Smooth muscle cell (in vitro differentiated cells): ENCODE measurements at regions not wholly inside any gene's neighbourhood (a gene's known extent, or its start where the extent isn't known, plus 50 kb on each side); places are given as distances from the start of the nearest gene placed in this dataset.
"Not testable (repeated sequence)": the region's sequence is repeated elsewhere in the genome, so short reads cannot be mapped to it uniquely, and the experiment has no call there.

ENCODE experiments used
- DNase-seq: peaks from one replicate; lab custom pipeline; 2025; ENCODE audit not compliant: unreplicated experiment; lab: John Stamatoyannopoulos, UW
- H2AFZ ChIP-seq: fragments of 200-600 bp; sonication (generic); 2 replicates; pipeline ENCODE4 v1.6.0; 2016; ENCODE audit warnings: antibody characterized with exemption, low read depth, mild to moderate bottlenecking
- H3F3A ChIP-seq: fragments of 200-600 bp; sonication (generic); 2 replicates; pipeline ENCODE4 v1.6.0; 2017; ENCODE audit warnings: antibody characterized with exemption, low read depth
- H3K27ac ChIP-seq: fragments of 200-600 bp; sonication (generic); 2 replicates; pipeline ENCODE4 v1.5.1; 2016; ENCODE audit warnings: low read depth, mild to moderate bottlenecking
- H3K27me3 ChIP-seq: fragments of 200-600 bp; sonication (generic); 2 replicates; pipeline ENCODE4 v1.6.1; 2016; ENCODE audit warnings: low read depth, mild to moderate bottlenecking
- H3K36me3 ChIP-seq: fragments of 200-600 bp; sonication (generic); 2 replicates; pipeline ENCODE4 v1.5.1; 2016; ENCODE audit warnings: low read depth
- H3K4me1 ChIP-seq: fragments of 200-600 bp; sonication (generic); 2 replicates; pipeline ENCODE4 v1.5.1; 2016; ENCODE audit warnings: low read depth
- H3K4me2 ChIP-seq: fragments of 200-600 bp; sonication (generic); 2 replicates; pipeline ENCODE4 v1.6.0; 2016; ENCODE audit warnings: mild to moderate bottlenecking
- H3K4me3 ChIP-seq: fragments of 200-600 bp; sonication (generic); 2 replicates; pipeline ENCODE4 v1.5.1; 2016; ENCODE audit warnings: mild to moderate bottlenecking
- H3K79me2 ChIP-seq: fragments of 200-600 bp; sonication (generic); 2 replicates; pipeline ENCODE4 v1.6.0; 2016; ENCODE audit warnings: low read depth, mild to moderate bottlenecking
- H3K9ac ChIP-seq: fragments of 200-600 bp; sonication (generic); 2 replicates; pipeline ENCODE4 v1.6.0; 2016; ENCODE audit warnings: low read depth
- H3K9me3 ChIP-seq: fragments of 200-600 bp; sonication (generic); replicated peaks from 2 replicates; pipeline ENCODE4 v1.5.1; 2016; ENCODE audit warnings: low read depth
- H4K20me1 ChIP-seq: fragments of 200-600 bp; sonication (generic); 2 replicates; pipeline ENCODE4 v1.6.0; 2016; ENCODE audit warnings: low read depth
- CTCF ChIP-seq: fragments of 200-600 bp; sonication (generic); IDR thresholded peaks from 2 replicates; pipeline ENCODE4 v1.5.1; 2017; ENCODE audit warnings: borderline replicate concordance, mild to moderate bottlenecking, antibody characterized with exemption; ENCODE audit not compliant: insufficient read depth, poor library complexity, severe bottlenecking
- WGBS: methylation state at CpG from one replicate; pipeline ENCODE4 v1.1.7; 2016; ENCODE audit warnings: low lambda C conversion rate; 5-methylcytosine and 5-hydroxymethylcytosine counted together

GRCh38 chr7:96921231-96921630, 84.1 kb upstream of the DLX6 start:
- no peak for TF ChIP-seq CTCF
- H3K36me3 ChIP-seq: no peaks in the 10 kb centered on the region
- H3F3A ChIP-seq: no peaks in the 10 kb centered on the region
- no peaks in the 10 kb centered on the region for H3K9me3 ChIP-seq
- WGBS: 71% methylated on average over 5 of the region's 5 CpGs
- no peaks in the 10 kb centered on the region for H3K27me3 ChIP-seq
- peak overlapping the region; percentile 19 for H3K4me2 ChIP-seq
- no peaks in the 10 kb centered on the region for H3K4me1 ChIP-seq
- H3K27ac ChIP-seq: peak overlapping the region; percentile 6
- H3K79me2 ChIP-seq: no peaks in the 10 kb centered on the region
- H3K4me3 ChIP-seq: no peak overlapping the region
- H2AFZ ChIP-seq: no peak overlapping the region
- H3K9ac ChIP-seq: no peak overlapping the region
- no peaks in the 10 kb centered on the region for H4K20me1 ChIP-seq
- no peak for DNase-seq

- no peaks in the 10 kb centered on the region for H3K36me3 ChIP-seq
- peak overlapping the region; percentile 6 for H3K27ac ChIP-seq
- H2AFZ ChIP-seq: no peak overlapping the region
- no peaks in the 10 kb centered on the region for H3K4me1 ChIP-seq
- no peak for TF ChIP-seq CTCF
- no peaks in the 10 kb centered on the region for H3F3A ChIP-seq
- H3K4me3 ChIP-seq: no peak overlapping the region
- H3K9ac ChIP-seq: no peak overlapping the region
- no peaks in the 10 kb centered on the region for H4K20me1 ChIP-seq
- no peak for DNase-seq
- WGBS: 59% methylated on average over 3 of the region's 3 CpGs
- H3K9me3 ChIP-seq: no peaks in the 10 kb centered on the region
- no peaks in the 10 kb centered on the region for H3K79me2 ChIP-seq
- H3K27me3 ChIP-seq: no peaks in the 10 kb centered on the region
- H3K4me2 ChIP-seq: no peak overlapping the region
These were observed 83.6 kb upstream of the DLX6 start for GRCh38 chr7:96921771-96922170.

GRCh38 chr7:96923345-96923744, 82.0 kb upstream of the DLX6 start:
- H3K79me2 ChIP-seq, H3K27me3 ChIP-seq, H2AFZ ChIP-seq, H3K9me3 ChIP-seq, H3K27ac ChIP-seq, H3K36me3 ChIP-seq, H3K4me3 ChIP-seq, H3K4me2 ChIP-seq, H3K4me1 ChIP-seq, DNase-seq, H4K20me1 ChIP-seq, H3F3A ChIP-seq, H3K9ac ChIP-seq: not testable (repeated sequence)

- no peaks in the 10 kb centered on the region for H3K9me3 ChIP-seq
These were observed 78.2 kb upstream of the DLX6 start for GRCh38 chr7:96927131-96927530.

More at GRCh38 chr7:96927131-96927530, 78.2 kb upstream of the DLX6 start:
- H3K4me1 ChIP-seq: no peaks in the 10 kb centered on the region
- no peak overlapping the region for H3K4me3 ChIP-seq
- no peak for DNase-seq
- no peak for TF ChIP-seq CTCF
- no peak overlapping the region for H2AFZ ChIP-seq
- H3K4me2 ChIP-seq: no peak overlapping the region
- no peaks in the 10 kb centered on the region for H3K79me2 ChIP-seq
- H3K36me3 ChIP-seq: no peaks in the 10 kb centered on the region
- H3K27ac ChIP-seq: no peak overlapping the region
- 97% methylated on average over 5 of the region's 5 CpGs for WGBS
- H3K27me3 ChIP-seq: no peaks in the 10 kb centered on the region
- H3K9ac ChIP-seq: no peak overlapping the region
- no peaks in the 10 kb centered on the region for H3F3A ChIP-seq
- H4K20me1 ChIP-seq: no peaks in the 10 kb centered on the region
